ENCODE measurements at regions not wholly inside any gene's neighbourhood (a gene's known extent, or its start where the extent isn't known, plus 50 kb on each side); places are given as distances from the start of the nearest gene placed in this dataset.

DNA sequence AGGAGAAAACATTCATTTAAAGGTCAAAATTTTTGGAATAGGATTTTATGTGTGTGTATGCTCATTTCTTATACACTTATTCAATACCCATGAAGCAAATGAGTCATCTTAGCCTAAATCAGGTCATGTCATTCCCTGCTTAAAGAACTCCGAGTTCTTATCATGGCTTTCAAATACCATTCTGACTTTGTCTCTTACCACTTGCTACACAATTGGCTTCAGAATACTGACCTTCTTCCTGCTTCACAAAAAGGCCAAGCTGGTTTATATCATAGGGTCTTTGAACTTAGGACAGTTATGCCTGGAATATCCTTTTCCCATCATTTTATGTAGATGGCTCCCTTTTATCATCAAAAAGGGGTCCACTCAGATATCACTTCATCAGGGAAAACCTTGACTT, 652.2 kb upstream of the WWC1 start:
- Histone ChIP-seq H3K9ac (ENCODE audit: low read depth in 1 of 2, low read length in 2 of 2) (no peak overlapping the region), H3K27ac (ENCODE audit: low read depth in 1 of 2, low read length in 2 of 2) (no peak overlapping the region), H3K4me3 (ENCODE audit: low read depth in 1 of 3, low read length in 3 of 3) (no peak overlapping the region), H3K9me3 (ENCODE audit: control insufficient read depth in 4 of 4, low read length in 3 of 4) (no peaks in the 10 kb centered on the region), H3K36me3 (ENCODE audit: control insufficient read depth in 4 of 4, insufficient read depth in 3 of 4, low read depth in 1 of 4, low read length in 3 of 4) (no peaks in the 10 kb centered on the region), H3K4me1 (ENCODE audit: control insufficient read depth in 4 of 4, insufficient read depth in 4 of 4, low read length in 3 of 4) (no peaks in the 10 kb centered on the region), H3K27me3 (ENCODE audit: control insufficient read depth in 4 of 4, insufficient read depth in 4 of 4, low read length in 3 of 4) (no peaks in the 10 kb centered on the region)
- DNase-seq (ENCODE audit: low spot score), result no peak
- WGBS, result 14% methylated on average over 1 of the region's 1 CpG
- TF ChIP-seq NR2F2 (IDR thresholded peaks at IDR 0.05) (no peak), SP1 (IDR thresholded peaks at IDR 0.05) (no peak), HNF4A (conservative IDR thresholded peaks at IDR 0.05) (no peak), ZBTB33 (IDR thresholded peaks at IDR 0.05) (no peak), CTCF (IDR thresholded peaks at IDR 0.05; ENCODE audit: low read depth, low read length, missing input control) (no peak), HNF4G (IDR thresholded peaks at IDR 0.05) (no peak), EGR1 (IDR thresholded peaks at IDR 0.05; ENCODE audit: low read depth in 2 of 2) (no peak), JUND (IDR thresholded peaks at IDR 0.05) (no peak), GABPA (IDR thresholded peaks at IDR 0.05 in 1 of 2, conservative IDR thresholded peaks at IDR 0.05 in 1 of 2) (no peak), TAF1 (conservative IDR thresholded peaks at IDR 0.05) (no peak), FOXA1 (IDR thresholded peaks at IDR 0.05) (no peak), YY1 (IDR thresholded peaks at IDR 0.05) (no peak), FOXA2 (IDR thresholded peaks at IDR 0.05) (no peak), RXRA (IDR thresholded peaks at IDR 0.05) (no peak), RAD21 (IDR thresholded peaks at IDR 0.05) (no peak)
- TF ChIP-seq, protein P1, sequence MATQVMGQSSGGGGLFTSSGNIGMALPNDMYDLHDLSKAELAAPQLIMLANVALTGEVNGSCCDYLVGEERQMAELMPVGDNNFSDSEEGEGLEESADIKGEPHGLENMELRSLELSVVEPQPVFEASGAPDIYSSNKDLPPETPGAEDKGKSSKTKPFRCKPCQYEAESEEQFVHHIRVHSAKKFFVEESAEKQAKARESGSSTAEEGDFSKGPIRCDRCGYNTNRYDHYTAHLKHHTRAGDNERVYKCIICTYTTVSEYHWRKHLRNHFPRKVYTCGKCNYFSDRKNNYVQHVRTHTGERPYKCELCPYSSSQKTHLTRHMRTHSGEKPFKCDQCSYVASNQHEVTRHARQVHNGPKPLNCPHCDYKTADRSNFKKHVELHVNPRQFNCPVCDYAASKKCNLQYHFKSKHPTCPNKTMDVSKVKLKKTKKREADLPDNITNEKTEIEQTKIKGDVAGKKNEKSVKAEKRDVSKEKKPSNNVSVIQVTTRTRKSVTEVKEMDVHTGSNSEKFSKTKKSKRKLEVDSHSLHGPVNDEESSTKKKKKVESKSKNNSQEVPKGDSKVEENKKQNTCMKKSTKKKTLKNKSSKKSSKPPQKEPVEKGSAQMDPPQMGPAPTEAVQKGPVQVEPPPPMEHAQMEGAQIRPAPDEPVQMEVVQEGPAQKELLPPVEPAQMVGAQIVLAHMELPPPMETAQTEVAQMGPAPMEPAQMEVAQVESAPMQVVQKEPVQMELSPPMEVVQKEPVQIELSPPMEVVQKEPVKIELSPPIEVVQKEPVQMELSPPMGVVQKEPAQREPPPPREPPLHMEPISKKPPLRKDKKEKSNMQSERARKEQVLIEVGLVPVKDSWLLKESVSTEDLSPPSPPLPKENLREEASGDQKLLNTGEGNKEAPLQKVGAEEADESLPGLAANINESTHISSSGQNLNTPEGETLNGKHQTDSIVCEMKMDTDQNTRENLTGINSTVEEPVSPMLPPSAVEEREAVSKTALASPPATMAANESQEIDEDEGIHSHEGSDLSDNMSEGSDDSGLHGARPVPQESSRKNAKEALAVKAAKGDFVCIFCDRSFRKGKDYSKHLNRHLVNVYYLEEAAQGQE (IDR thresholded peaks at IDR 0.05), result no peak
- TF ChIP-seq, protein P2, sequence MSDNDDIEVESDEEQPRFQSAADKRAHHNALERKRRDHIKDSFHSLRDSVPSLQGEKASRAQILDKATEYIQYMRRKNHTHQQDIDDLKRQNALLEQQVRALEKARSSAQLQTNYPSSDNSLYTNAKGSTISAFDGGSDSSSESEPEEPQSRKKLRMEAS (IDR thresholded peaks at IDR 0.05), result no peak
- TF ChIP-seq, protein P3, sequence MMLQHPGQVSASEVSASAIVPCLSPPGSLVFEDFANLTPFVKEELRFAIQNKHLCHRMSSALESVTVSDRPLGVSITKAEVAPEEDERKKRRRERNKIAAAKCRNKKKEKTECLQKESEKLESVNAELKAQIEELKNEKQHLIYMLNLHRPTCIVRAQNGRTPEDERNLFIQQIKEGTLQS (IDR thresholded peaks at IDR 0.05), result no peak

Data from liver (tissue), 8 donors.